ENCODE measurements at regions not wholly inside any gene's neighbourhood (a gene's known extent, or its start where the extent isn't known, plus 50 kb on each side); places are given as distances from the start of the nearest gene placed in this dataset.

DNA sequence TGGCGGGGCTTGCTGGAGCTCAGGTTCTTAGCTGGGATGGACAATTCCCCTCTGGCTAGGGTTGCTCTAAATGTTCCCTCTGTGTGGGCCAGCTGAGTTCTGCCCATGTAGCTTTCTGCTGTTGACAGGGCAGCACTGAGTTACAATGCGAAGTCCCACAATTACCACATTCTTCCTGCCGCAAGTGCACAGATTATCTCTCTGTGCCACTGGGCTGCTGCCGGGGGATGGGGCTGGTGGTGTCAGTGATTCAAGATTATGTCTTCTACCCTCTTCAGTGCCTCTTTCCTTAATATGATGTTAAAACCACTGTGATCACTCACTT, 708.1 kb downstream of the SLC4A3 start (continued):
- no peak for TF ChIP-seq SP1 (IDR thresholded peaks at IDR 0.05)
- TF ChIP-seq SP1 (CRISPR knock-in tag; IDR thresholded peaks at IDR 0.05): no peak
- no peak for TF ChIP-seq ZNF263 (CRISPR knock-in tag; IDR thresholded peaks at IDR 0.05)

DNA sequence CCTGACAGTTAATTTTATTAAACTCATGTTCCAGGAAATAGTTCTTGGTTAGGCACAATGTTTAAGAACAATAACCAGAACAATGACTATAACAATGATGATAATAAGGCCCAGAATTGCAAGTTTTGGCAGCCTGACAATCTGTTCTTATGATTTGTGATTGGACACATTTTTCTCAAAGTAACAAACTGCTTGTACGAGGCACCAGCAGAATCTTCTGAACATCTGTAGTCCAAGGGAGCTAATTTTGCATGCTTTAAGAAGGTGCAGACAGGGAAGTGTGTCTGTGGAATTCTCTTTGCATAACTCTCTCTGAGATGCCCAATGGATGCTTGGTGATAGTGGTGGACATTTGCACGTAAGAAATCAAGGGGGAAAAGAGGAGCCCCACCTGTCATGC, 709.3 kb downstream of the SLC4A3 start:
- DNase-seq (ENCODE audit: low spot score) (no peak), FAIRE-seq (no peak), ATAC-seq (no peak)
- Histone ChIP-seq H3K27me3 (ENCODE audit: control insufficient read depth in 1 of 2, insufficient read depth in 2 of 2, low read length in 2 of 2) (no peaks in the 10 kb centered on the region), H3K79me2 (ENCODE audit: insufficient read depth, low read length) (no peaks in the 10 kb centered on the region), H3K4me1 (ENCODE audit: insufficient read depth, low read length) (no peaks in the 10 kb centered on the region), H3K9me3 (ENCODE audit: low read length) (peaks cover 21% of the 10 kb centered on the region), H3K4me3 (replicated peaks in 1 of 3; ENCODE audit: insufficient read depth in 1 of 3, low read depth in 2 of 3, low read length in 3 of 3) (no peak overlapping the region), H3K9ac (ENCODE audit: insufficient read depth, low read depth, low read length) (no peak overlapping the region), H3K4me2 (ENCODE audit: low read depth, low read length) (no peak overlapping the region), H3K27ac (ENCODE audit: extremely low read length, insufficient read depth, low read length) (no peak overlapping the region), H2AFZ (ENCODE audit: low read length) (no peak overlapping the region), H4K20me1 (ENCODE audit: insufficient read depth, low read length) (no peaks in the 10 kb centered on the region), H3K36me3 (replicated peaks in 1 of 2; ENCODE audit: control insufficient read depth in 1 of 2, insufficient read depth in 2 of 2, low read length in 2 of 2) (no peaks in the 10 kb centered on the region)
- WGBS (ENCODE audit: low lambda C conversion rate): 3% methylated on average over 2 of the region's 2 CpGs
- no peak for TF ChIP-seq SRSF1 (optimal IDR thresholded peaks at IDR 0.05; ENCODE audit: low read depth, low read length)
- TF ChIP-seq ETV5 (CRISPR knock-in tag; IDR thresholded peaks at IDR 0.05; ENCODE audit: borderline replicate concordance): no peak
- TF ChIP-seq ZNF234 (CRISPR knock-in tag; conservative IDR thresholded peaks at IDR 0.05): no peak
- no peak for TF ChIP-seq NRL (CRISPR knock-in tag; IDR thresholded peaks at IDR 0.05; ENCODE audit: borderline replicate concordance)
- no peak for TF ChIP-seq TRAFD1 (CRISPR knock-in tag; IDR thresholded peaks at IDR 0.05; ENCODE audit: borderline replicate concordance)
- TF ChIP-seq, protein P1, sequence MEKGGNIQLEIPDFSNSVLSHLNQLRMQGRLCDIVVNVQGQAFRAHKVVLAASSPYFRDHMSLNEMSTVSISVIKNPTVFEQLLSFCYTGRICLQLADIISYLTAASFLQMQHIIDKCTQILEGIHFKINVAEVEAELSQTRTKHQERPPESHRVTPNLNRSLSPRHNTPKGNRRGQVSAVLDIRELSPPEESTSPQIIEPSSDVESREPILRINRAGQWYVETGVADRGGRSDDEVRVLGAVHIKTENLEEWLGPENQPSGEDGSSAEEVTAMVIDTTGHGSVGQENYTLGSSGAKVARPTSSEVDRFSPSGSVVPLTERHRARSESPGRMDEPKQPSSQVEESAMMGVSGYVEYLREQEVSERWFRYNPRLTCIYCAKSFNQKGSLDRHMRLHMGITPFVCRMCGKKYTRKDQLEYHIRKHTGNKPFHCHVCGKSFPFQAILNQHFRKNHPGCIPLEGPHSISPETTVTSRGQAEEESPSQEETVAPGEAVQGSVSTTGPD (CRISPR knock-in tag; IDR thresholded peaks at IDR 0.05): no peak
- no peak for TF ChIP-seq NFIB (CRISPR knock-in tag; IDR thresholded peaks at IDR 0.05; ENCODE audit: borderline replicate concordance)
- TF ChIP-seq JUN (CRISPR knock-in tag; IDR thresholded peaks at IDR 0.05): no peak
- TF ChIP-seq, protein P2, sequence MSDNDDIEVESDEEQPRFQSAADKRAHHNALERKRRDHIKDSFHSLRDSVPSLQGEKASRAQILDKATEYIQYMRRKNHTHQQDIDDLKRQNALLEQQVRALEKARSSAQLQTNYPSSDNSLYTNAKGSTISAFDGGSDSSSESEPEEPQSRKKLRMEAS (IDR thresholded peaks at IDR 0.05): no peak
- TF ChIP-seq SATB2 (CRISPR knock-in tag; IDR thresholded peaks at IDR 0.05): no peak
- TF ChIP-seq GATAD1 (CRISPR knock-in tag; IDR thresholded peaks at IDR 0.05): no peak
- TF ChIP-seq DRAP1 (CRISPR knock-in tag; IDR thresholded peaks at IDR 0.05): no peak
- POLR2A ChIA-PET: no interaction called here
- CTCF ChIA-PET (ENCODE audit: low intra/inter-chr PET ratio, low total read pairs): no interaction called here
- intact Hi-C loops (cut with micrococcal nuclease; ENCODE audit: unreplicated experiment) (no loop called here), in situ Hi-C loops (cut with HindIII; ENCODE audit: extremely low pct_ligation_motif_present, low pct_unique_long_range_greater_than_20kb) (no loop called here)
- no TSS peak for BruUV-seq (replicated peaks)
